Fibroblast of lung (primary cell): ENCODE measurements at regions not wholly inside any gene's neighbourhood (a gene's known extent, or its start where the extent isn't known, plus 50 kb on each side); places are given as distances from the start of the nearest gene placed in this dataset.

Source experiments
- CTCF ChIP-seq, 2 donors: IDR thresholded peaks in 1 of 2; conservative IDR thresholded peaks in 1 of 2; 1 replicate in 1 of 2; 2 replicates in 1 of 2; pipeline ENCODE4 v1.5.1; 2011 to 2012; ENCODE audit warnings: low read length in 2 of 2, control low read depth in 1 of 2, inconsistent platforms in 1 of 2, low read depth in 1 of 2, mild to moderate bottlenecking in 1 of 2
- EZH2 ChIP-seq: IDR thresholded peaks from 2 replicates; pipeline ENCODE4 v1.5.1; 2012; ENCODE audit warnings: low read length, control low read depth, mild to moderate bottlenecking; ENCODE audit errors: missing control alignments

- TF ChIP-seq CTCF (conservative IDR thresholded peaks at IDR 0.05 in 1 of 2, IDR thresholded peaks at IDR 0.05 in 1 of 2; ENCODE audit: low read depth in 1 of 2, low read length in 2 of 2) (no peak), EZH2 (no peak)
These were observed 201.9 kb upstream of the MCTP2 start for GRCh38 chr15:94029495-94029894.
